NCI-H748 treated with DMSO at 0.1 percent for 48 hours (cell line): ENCODE measurements at regions not wholly inside any gene's neighbourhood (a gene's known extent, or its start where the extent isn't known, plus 50 kb on each side); places are given as distances from the start of the nearest gene placed in this dataset.
"Not testable (repeated sequence)": the region's sequence is repeated elsewhere in the genome, so short reads cannot be mapped to it uniquely, and the experiment has no call there.

Experiments
- DNase-seq: peaks from one replicate; lab custom pipeline; 2025; lab: John Stamatoyannopoulos, UW

GRCh38 chr4:162943263-162943662 lies 223.4 kb downstream of the NAF1 start:
- DNase-seq: no peak

GRCh38 chr4:162938738-162939485 lies 227.8 kb downstream of the NAF1 start:
- no peak for DNase-seq

GRCh38 chr4:162935214-162935613 lies 231.5 kb downstream of the NAF1 start:
- DNase-seq: no peak

- no peak for DNase-seq
Observed at GRCh38 chr4:162931286-162931685, 235.4 kb downstream of the NAF1 start.

GRCh38 chr4:162921178-162921785 lies 245.4 kb downstream of the NAF1 start:
- DNase-seq: no peak

GRCh38 chr4:162920649-162921048 lies 246.0 kb downstream of the NAF1 start:
- DNase-seq: no peak

- no peak for DNase-seq
Observed at GRCh38 chr4:162912482-162912881, 254.2 kb downstream of the NAF1 start.

- no peak for DNase-seq
Observed at GRCh38 chr4:162911349-162911748, 255.3 kb downstream of the NAF1 start.

GRCh38 chr4:162909952-162910351 lies 256.7 kb downstream of the NAF1 start:
- DNase-seq: no peak

- no peak for DNase-seq
Observed at GRCh38 chr4:162894387-162894786, 272.3 kb downstream of the NAF1 start.

GRCh38 chr4:162891788-162892707 lies 274.6 kb downstream of the NAF1 start:
- no peak for DNase-seq

GRCh38 chr4:162878096-162878495 lies 288.6 kb downstream of the NAF1 start:
- no peak for DNase-seq

GRCh38 chr4:162874748-162875147 lies 291.9 kb downstream of the NAF1 start:
- no peak for DNase-seq

GRCh38 chr4:162871990-162872389 lies 294.7 kb downstream of the NAF1 start:
- DNase-seq: no peak

GRCh38 chr4:162869157-162869556 lies 297.5 kb downstream of the NAF1 start:
- no peak for DNase-seq

GRCh38 chr4:162866565-162866964 lies 300.1 kb downstream of the NAF1 start:
- DNase-seq: no peak

GRCh38 chr4:162865102-162865501 lies 301.6 kb downstream of the NAF1 start:
- DNase-seq: no peak

- no peak for DNase-seq
Observed at GRCh38 chr4:162853788-162854187, 312.9 kb downstream of the NAF1 start.

- DNase-seq: no peak
Observed at GRCh38 chr4:162852642-162853041, 314.0 kb downstream of the NAF1 start.

- not testable (repeated sequence) for DNase-seq
Observed at GRCh38 chr4:162851241-162851758, 315.4 kb downstream of the NAF1 start.

- DNase-seq: no peak
Observed at GRCh38 chr4:162849937-162850336, 316.8 kb downstream of the NAF1 start.

GRCh38 chr4:162847945-162848549 lies 318.6 kb downstream of the NAF1 start:
- no peak for DNase-seq
